GM13977 (cell line): ENCODE measurements at regions not wholly inside any gene's neighbourhood (a gene's known extent, or its start where the extent isn't known, plus 50 kb on each side); places are given as distances from the start of the nearest gene placed in this dataset.

ENCODE experiments used
- DNase-seq: peaks from one replicate; pipeline ENCODE4 v3.0.0; 2012; ENCODE audit warnings: low spot score
- in situ Hi-C: fragments of 300-500 bp; cut with MboI; formaldehyde crosslinking; loops from one replicate; pipeline ENCODE4 v1.12.0; 2022; ENCODE audit warnings: low sequenced_read_pairs, low pct_unique_long_range_greater_than_20kb, mixed read lengths, inconsistent platforms; ENCODE audit not compliant: unreplicated experiment
- TF ChIP-seq, protein P1 (sequence below): IDR thresholded peaks from 2 replicates; pipeline ENCODE4 v1.5.1; 2012; ENCODE audit warnings: mild to moderate bottlenecking, control low read depth; ENCODE audit not compliant: insufficient read depth; ENCODE audit errors: extremely low read depth, missing control alignments

DNA sequence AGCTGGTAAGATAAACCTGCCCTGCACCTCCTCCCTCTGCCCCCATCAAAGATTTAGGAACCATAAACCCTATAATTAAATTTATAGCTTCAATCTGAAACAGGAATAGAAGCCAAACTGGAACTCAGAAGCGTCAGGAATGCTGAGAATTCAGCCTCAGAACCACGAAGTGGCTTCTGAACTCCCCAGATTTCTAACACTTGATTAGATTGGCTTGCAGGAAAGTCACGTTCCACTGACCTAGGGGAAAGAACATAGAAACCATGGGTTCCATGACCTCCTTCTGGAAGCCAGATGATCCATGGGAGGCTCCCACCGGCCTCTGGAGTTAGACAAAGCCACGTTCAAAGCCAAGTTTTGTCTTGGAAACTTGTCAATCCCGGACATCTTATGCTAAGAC lies 356.5 kb downstream of the MID1IP1 start:
- TF ChIP-seq, protein P1, sequence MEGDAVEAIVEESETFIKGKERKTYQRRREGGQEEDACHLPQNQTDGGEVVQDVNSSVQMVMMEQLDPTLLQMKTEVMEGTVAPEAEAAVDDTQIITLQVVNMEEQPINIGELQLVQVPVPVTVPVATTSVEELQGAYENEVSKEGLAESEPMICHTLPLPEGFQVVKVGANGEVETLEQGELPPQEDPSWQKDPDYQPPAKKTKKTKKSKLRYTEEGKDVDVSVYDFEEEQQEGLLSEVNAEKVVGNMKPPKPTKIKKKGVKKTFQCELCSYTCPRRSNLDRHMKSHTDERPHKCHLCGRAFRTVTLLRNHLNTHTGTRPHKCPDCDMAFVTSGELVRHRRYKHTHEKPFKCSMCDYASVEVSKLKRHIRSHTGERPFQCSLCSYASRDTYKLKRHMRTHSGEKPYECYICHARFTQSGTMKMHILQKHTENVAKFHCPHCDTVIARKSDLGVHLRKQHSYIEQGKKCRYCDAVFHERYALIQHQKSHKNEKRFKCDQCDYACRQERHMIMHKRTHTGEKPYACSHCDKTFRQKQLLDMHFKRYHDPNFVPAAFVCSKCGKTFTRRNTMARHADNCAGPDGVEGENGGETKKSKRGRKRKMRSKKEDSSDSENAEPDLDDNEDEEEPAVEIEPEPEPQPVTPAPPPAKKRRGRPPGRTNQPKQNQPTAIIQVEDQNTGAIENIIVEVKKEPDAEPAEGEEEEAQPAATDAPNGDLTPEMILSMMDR = no peak
- in situ Hi-C loops = no loop called here
- DNase-seq = no peak

DNA sequence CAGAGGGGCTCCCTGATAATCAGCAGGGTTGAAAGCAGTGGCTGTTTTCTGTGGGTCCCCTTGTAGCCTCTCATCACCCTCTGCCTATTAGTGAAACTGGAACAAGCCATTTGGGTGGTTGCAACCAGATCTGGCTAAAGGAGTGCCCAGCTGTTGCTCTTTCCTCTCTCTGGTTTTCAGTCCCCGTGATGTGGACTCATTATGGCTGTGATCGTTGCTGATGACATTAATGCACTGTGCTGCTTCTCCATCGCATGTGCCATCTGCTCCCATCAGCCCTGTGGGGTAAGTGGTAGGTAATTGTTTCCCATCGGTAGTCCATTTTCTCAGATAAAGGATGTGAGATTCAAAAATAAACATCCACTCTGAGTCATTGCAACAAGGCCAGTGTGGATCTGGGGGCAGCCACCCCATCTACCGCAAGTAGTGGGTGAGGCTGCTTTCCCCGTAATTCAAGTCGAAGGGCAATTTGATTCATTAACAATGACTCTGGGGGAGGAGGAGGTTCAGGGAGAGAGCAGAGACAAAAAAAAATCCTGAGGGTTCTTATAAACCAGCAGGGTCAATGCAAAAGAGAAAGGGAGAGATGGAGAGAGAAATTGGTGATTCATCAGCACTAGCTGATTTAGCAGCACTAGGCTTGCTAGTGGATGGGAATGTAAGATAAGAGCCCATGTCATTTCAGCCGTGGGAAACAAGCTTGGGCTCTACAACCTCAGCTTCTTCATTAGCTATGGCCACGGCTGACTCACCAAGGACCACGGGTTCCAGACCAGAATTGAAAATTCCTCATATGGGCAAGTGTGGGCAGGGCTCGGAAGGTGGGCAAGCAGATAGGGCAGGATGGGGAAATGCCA lies 357.8 kb downstream of the MID1IP1 start:
- TF ChIP-seq, protein P1 = no peak
- in situ Hi-C loops = no loop called here
- no peak for DNase-seq

DNA sequence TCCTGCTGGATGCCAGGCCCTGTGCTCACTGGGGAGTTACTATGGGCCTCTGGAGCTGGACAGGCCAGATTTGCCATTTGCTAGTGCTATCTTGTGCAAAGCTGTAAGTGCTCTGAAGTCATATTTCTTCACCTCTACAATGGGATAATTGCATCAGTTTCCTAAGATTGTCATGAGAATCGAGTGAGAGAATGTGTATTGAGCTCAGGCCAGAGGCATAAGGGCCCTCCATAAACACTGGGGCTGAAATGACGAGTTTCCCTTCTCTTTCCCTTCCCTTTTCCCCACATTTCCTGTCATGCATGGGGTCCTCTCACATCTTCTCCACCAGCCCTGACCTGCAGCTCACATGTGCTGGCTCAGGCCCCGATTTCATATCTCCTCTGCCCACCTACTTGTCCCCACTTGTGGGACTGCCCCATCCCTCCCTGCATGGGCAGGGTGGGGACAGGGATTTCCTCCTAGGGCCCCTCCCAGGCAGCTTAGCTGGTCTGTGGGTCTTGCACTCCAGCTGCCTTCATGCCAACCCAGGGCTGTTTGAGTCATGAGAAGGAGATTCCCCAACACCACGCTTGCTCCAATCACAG lies 358.8 kb downstream of the MID1IP1 start:
- DNase-seq = no peak
- in situ Hi-C loops = no loop called here

DNA sequence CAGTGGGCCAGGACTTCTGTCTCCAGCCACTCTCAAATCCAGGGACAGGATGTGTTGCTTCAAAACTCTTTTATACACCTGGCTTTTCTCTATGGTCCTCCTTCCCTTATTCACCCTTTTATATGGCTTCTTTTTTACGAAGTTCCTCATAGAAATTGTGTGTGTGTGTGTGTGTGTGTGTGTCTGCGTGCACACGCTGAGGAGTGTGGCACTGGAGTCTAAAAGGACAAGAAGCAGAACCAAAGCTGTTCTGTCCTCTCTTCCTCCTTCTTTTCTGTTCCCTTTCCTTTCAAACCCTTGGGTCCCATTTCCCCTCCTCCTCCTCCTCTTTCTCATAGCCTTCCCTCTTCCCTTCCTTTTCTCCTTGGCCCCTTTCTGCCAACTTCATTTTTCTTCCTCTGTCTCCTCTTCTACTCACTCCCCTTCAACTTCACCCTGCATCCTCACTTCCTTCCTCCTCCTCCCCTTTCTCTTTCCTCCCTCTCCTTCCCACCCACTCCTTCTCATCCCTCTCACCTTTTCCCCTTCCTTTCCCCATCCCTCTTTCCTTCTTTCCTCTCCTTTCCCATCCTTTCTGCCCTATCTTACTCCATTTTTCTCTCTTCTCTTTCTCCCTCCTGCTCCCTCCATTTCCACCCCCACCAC lies 360.5 kb downstream of the MID1IP1 start:
- in situ Hi-C loops = no loop called here
- TF ChIP-seq, protein P1 = no peak

More for the DNA sequence above, 358.8 kb downstream of the MID1IP1 start:
- TF ChIP-seq, protein P1 = no peak

DNA sequence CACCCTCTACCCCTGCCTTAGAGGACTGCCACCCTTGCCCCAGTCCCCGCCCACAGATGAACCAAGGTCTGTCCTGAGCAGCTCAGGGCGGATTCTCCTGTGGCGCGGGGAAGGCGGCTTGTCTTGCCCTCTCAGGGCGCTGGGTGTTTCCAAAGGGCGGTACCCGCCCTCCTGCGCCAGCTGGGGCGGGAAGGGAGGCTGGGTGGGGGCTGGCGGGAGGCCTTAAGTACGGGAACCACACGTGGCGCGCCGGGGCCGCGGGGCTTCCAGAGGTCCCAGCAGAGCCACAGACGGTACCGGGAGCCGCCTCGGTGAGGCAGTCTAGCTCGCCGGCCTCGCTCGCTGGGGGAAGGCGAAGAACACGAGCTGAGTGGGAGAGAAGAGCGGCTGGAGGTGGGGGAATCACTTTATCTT lies 361.1 kb downstream of the MID1IP1 start:
- in situ Hi-C loops = no loop called here
- DNase-seq = no peak
- TF ChIP-seq, protein P1 = peak; percentile 45

More for the DNA sequence above, 360.5 kb downstream of the MID1IP1 start:
- no peak for DNase-seq

DNA sequence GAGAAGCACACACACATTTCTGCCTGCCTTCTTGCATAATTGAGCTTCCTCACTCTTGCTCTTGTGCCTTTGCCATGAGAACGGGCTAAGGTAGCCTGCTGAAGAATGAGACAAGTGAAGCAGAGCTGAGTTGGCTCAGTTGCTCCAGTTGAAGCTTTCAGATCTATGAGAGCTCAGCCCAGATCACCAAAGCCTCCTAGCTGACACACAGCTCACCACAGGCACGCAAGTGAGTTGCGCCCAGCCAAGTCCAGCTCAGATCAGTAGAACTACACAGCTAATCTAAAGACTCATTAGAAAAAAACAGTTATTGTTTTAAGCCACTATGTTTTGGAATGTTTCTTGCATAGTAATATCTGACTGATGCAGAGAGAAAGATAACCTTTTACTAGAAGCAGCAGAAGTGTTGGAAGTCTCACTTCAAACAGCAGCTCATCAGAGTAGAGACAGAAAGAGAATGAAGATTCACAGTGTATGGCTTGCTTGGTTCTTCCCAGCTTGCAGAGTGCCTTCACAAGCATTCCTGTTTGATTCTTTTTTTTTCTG lies 362.4 kb downstream of the MID1IP1 start:
- in situ Hi-C loops = no loop called here
- DNase-seq = no peak
- TF ChIP-seq, protein P1 = no peak
